Superior temporal gyrus (tissue), 1 donor: ENCODE measurements at regions not wholly inside any gene's neighbourhood (a gene's known extent, or its start where the extent isn't known, plus 50 kb on each side); places are given as distances from the start of the nearest gene placed in this dataset.
A peak's percentile ranks its signal among the peaks of the same experiment; 100 is the strongest.

Experiments
- DNase-seq: peaks from one replicate; pipeline ENCODE4 v3.0.0-alpha.2; 2016; ENCODE audit errors: extremely low spot score

- DNase-seq, result no peak
These were observed 61.3 kb upstream of the VCX2 start for GRCh38 chrX:8232406-8232805.

DNA sequence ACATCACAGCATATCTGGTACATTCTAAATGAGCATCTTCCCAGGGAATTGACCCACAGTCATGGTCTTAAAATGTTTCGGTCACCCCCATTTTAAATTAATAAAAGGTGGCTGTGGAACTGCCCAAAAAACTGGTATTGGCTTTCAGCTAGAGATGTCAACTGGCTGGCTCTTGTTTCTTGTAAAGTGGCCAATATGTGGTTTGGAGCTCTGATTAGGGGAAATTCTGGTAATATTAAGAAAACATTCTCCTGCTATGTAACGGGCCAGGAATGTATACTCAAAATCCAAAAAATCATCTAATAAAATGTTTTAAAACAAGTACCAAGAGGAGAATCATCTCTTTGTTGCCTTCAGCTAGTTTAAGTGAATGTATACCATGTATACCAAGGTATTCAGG lies 62.0 kb upstream of the VCX2 start:
- no peak for DNase-seq

DNA sequence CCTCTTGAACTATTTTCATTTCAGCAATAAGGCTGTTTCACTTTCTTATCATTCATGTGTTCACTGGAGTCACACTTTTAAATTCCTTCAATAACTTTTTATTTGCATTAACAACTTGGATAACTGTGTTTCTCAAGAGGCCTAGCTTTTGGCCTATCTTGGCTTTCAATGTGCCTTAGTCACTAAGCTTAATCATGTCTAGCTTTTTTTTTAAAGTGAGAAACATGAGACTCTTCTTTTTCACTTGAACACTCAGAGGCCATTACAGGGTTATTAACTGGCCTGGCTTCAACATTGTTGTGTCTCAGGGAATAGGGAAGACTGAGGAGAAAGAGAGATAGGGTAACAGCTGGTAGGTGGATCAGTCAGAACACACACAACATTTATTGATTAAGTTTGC lies 64.0 kb upstream of the VCX2 start:
- DNase-seq, result no peak

DNA sequence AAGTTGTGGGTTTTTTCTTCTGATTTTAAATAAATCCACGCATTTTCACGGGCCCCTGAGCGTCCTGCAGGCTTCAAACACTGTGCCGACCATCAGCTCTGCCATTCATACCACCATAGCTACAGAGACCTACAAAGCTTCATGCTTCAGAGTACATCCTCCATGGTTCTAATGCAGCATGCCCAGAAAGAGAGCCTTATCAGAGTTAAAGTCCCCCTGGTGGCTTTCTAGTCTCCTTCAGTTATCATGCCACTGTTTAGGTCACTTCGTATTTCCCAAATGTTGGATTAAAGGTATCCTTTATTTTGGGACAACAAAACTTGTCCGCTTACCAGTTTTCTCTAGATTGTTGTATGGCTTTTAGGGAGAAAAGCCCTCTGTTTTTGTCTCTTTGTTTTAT lies 66.7 kb upstream of the VCX2 start:
- DNase-seq, result no peak

DNA sequence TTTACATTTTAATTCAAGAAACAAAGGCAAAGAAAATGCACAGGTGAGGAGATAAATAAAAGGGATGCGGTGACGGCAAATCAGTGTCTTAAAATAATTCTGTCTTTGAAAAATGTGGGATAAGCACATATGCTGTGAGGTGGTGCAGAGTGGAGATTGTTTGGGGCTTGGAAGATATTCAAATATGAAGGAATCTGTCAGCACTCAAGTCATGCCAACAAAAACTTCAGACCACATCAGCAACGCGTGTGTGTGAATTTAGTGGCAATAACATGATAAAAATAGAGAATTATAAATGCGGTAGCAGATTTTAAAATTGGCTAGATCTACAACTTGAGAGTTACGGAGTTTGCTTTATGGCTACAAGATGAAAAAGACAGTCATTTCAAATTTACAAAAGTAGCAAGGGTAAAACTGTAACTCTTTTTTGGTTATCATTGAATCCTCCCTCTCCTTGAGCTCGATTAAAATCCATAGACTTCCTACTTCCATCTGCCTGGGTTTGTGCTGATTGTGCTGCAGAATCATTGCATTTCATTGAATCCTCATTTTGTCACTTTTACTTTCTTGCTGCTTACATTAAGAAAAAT lies 71.5 kb upstream of the VCX2 start:
- DNase-seq, result peak; percentile 9

- DNase-seq, result no peak
These were observed 73.2 kb upstream of the VCX2 start for GRCh38 chrX:8244301-8244700.

GRCh38 chrX:8245411-8245810 lies 74.3 kb upstream of the VCX2 start:
- no peak for DNase-seq

GRCh38 chrX:8253096-8253495 lies 82.0 kb upstream of the VCX2 start:
- DNase-seq, result no peak

- DNase-seq, result no peak
These were observed 83.3 kb upstream of the VCX2 start for GRCh38 chrX:8254401-8254800.

DNA sequence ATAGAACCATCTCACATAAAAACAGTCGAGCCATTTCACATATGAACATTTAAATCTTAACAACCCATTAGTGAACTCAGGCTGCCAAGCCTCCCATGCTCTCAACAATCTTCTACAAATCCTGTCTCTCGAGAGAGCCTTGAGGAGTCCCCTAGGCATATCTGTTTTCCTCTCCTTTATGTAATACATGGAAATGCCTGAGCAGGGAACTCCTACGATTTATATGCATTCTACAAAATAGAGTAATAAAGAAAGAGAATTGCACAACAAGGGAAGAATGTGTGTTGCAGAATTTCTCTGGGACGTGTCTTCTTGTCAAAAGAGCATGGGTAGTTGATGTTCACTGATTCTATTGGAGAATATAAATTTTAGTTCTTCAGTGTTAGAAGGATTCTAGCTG lies 101.8 kb upstream of the VCX2 start:
- DNase-seq, result no peak

DNA sequence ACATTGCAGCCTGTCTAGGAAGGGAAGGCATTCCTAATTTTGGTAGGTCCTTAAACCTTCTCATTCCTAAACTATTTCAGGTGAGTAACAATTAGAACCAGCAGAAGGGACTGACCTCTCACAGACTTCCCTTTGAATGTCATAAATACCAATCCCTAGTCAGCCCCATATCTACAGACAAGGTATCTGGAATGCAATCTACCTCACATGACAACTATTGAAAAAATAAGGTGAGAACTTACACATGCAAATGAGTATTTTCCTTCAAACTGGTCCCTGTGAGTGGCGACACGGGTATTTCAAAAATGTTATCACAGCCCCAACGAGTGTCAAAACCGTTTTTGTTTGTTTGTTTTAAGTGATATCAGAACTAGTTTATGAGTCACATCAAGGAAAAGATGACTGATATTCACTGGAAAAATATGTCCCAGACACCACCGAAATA lies 102.4 kb upstream of the VCX2 start:
- DNase-seq, result no peak

DNA sequence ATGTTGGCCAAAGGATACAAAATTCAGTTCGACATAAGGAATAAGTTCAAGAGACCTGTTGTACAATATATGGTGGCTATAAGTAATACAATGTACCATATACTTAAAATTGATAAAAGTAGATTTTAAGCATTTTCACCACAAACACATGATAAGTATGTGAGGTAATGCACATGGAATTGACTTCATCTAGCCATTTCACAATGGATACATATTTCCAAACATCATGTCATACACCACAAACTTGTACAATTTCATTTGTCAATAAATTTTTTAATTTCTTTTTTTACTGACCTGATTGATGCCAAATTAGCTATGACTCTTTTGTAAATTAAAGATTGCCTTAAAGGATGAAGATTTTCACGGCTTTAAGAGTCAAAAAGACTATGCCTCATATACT lies 103.1 kb upstream of the VCX2 start:
- no peak for DNase-seq

- DNase-seq, result no peak
These were observed 107.5 kb upstream of the VCX2 start for GRCh38 chrX:8278557-8278956.

GRCh38 chrX:8279323-8279722 lies 108.3 kb upstream of the VCX2 start:
- no peak for DNase-seq

DNA sequence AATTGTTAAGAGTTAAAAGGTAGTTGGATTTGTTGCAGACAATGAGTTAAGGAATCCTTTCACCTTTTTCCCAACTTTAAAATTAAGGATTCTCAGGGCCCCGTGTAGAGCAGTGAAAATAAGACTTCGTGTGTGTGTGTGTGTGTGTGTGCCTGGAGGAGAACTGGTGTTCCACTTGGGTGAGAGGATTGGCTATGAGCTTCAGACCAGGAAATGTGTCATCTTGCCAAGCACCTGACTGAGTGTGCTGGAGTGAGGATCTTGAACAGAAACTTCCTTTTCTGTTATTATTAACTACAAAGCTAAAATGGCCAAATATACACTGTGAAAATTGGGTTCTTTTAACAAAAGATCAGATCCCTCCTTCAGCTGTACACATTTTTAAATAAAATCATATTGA lies 113.1 kb upstream of the VCX2 start:
- no peak for DNase-seq

DNA sequence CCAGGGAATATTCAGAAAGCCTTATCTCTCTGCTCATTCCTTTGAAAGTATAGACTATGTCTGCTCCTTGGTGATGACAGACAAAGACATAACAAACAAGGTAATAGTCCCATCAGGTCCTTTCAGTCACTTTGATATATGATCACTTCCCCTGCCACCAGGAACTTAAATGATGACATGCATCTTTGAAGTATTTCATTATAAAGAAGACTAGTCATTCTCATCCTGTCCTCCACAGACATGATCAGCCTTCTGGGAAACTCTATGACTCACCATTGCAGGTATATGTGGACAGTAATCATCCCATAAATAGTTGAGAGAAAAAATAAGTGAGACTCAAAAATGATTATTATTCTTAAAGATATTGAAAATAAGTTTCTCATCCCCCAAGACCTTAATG lies 117.5 kb upstream of the VCX2 start:
- no peak for DNase-seq

- DNase-seq, result no peak
These were observed 118.5 kb upstream of the VCX2 start for GRCh38 chrX:8289523-8289922.

GRCh38 chrX:8297766-8298165 lies 126.7 kb upstream of the VCX2 start:
- no peak for DNase-seq

- DNase-seq, result no peak
These were observed 133.6 kb upstream of the VCX2 start for GRCh38 chrX:8304668-8305067.

DNA sequence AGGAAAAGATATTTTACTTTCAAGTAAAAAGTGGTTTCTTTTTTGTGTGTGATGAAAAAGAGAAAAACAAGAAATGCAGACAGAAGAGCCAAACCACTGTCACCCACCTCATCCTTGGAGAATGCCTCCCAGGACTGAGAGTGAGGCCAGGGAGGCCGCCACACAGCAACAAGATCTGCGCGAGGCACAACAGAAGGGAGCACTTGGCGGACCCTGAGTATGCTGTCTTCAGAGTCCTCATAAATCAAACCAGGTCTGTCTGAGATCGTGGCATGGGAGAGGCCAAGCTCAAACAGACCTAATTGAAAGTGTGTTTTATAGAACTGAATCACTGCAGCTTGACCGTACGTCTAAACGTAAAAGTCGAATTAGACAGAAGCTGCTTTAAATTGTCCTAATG lies 134.3 kb upstream of the VCX2 start:
- DNase-seq, result no peak

DNA sequence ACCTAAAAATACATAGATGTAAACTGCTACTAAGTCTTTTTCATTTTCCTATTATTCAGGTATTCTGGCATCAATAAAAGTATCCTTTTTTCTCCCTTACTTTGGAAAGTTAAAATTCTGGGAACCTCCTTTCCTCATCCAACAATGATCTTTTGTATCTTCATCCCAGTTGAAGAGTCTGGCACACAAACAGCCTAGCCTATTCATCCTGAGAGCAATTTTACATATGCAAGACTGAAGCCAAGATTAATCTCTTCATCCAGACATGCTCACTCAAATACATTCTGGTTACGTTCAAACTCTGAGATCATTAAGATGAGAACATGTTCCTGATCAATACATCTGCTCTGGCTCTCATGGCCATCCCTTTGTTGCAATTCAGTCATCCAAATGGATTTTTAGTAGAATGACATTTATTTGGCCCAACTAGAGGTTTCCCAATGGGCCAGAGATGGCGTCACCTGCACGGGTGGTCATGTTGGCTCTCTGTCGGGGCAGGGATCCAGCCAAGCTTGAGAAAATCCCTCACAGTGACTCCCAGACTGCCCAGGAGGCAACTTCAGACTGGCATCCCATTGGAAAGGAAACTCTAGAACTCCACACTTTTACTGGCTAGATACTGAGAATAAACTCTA lies 135.3 kb upstream of the VCX2 start:
- DNase-seq, result peak; percentile 7

DNA sequence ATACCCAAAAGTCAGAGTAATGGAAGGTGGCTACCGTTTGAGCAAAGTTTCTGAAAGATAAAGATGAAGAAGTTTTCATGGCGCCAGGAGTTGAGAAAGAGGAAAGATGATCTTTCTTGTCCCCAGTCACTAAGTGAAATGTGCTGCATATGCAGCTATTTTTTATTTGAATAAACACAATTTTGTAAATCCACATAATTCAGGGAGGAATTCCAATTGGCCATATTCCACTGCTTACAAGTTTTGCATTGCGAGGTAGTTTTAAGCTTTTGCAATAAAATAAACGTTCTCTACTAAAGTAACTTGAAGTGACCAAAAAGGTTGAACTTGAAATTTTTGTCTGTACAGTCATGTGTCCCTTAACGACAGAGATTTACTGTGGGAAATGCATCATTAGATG lies 139.3 kb upstream of the VCX2 start:
- no peak for DNase-seq

- DNase-seq, result no peak
These were observed 142.8 kb upstream of the VCX2 start for GRCh38 chrX:8313844-8314243.

GRCh38 chrX:8314881-8315280 lies 143.8 kb upstream of the VCX2 start:
- DNase-seq, result no peak
